ENCODE measurements at regions not wholly inside any gene's neighbourhood (a gene's known extent, or its start where the extent isn't known, plus 50 kb on each side); places are given as distances from the start of the nearest gene placed in this dataset.

DNA sequence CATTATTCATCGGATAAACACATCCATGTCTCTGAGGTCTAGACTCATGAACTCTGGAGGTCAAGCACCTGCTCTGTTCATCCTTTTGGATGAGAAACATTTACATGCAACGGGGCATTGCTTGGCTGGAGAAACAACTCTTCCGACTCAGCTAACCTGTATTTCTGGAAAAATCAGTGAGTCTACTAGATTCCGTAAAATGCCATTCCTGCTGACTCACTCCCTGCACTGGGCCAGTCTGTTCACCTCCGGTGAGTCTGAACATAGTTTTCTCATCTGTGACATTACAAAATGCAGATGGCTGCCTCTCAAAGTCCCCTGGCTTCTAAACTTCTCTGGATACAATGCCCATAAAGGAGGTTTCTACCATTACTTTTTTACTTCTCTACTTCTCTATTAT lies 185.7 kb upstream of the HS3ST1 start:
- intact Hi-C loops (cut with micrococcal nuclease) = no loop called here

DNA sequence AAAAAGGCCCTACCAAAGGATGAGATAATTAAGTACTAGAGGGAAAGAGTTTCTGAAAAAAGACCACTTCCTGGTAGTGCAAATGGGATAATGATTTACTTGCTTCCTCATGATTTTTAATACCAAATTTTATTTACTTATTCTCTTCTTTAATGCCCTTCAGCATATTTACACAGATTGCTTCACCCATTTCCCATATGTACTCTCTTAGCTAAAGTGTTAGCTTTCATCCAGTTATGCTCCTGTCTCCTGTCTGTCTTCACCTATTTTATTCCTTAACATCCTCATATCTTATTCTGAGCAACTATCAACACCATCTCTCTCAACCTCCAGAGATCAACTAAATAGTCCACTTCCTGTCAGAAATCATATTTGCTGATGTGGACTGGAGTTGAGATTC lies 183.2 kb upstream of the HS3ST1 start:
- intact Hi-C loops (cut with micrococcal nuclease) = no loop called here

DNA sequence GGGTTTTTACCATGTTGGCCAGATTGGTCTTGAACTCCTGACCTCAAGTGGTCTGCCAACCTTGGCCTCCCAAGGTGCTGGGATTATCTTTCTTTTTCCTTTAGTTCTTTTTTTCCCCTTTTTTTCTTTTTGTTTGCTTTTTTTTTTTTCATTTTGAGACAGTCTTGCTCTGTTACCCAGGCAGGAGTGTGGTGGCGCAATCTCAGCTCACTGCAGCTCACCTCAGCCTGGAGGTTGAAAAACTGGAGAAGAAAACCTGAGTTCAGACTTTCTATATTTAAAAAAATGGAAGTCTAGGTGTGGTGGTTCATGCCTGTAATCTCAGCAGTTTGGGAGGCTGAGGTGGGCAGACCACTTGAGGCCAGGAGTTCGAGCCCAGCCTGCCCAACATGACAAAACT lies 181.1 kb upstream of the HS3ST1 start:
- intact Hi-C loops (cut with micrococcal nuclease) = no loop called here

DNA sequence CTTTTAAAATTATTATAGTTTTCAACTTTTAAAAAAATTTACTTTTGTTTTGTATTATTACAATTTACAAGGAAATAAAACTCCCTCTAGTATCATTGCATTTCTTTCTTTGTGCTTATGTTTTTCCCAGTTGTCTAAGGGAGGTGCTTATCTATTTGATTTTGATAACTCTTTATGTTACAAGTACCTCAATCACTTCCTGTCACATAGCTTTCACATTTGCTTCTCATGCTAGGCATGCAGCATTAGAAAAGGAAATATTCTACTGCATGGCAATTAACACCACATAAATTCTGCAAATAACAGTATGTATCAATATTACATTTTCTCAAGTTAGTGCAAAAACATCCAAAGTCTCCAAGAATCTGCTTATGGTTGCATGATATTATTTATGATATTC lies 180.3 kb upstream of the HS3ST1 start:
- intact Hi-C loops (cut with micrococcal nuclease) = no loop called here

DNA sequence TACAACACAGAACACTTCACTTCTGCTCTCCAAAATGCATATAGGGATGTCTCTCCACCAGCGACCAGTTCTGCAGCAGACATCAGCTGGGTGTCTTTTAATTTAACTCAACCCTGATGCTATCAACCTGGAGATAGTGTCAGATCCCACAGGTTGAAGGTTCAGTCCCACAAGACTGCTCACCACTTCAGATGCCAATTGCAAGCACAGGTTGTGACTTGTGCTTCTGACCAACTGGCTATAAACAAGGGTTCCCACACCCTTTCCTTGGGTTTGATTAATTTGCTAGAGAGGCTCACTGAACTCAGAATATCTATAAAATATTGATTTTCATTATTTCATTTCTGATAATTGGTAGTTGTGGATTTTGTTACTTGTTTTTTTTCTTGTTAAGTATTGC lies 177.4 kb upstream of the HS3ST1 start:
- intact Hi-C loops (cut with micrococcal nuclease) = no loop called here

DNA sequence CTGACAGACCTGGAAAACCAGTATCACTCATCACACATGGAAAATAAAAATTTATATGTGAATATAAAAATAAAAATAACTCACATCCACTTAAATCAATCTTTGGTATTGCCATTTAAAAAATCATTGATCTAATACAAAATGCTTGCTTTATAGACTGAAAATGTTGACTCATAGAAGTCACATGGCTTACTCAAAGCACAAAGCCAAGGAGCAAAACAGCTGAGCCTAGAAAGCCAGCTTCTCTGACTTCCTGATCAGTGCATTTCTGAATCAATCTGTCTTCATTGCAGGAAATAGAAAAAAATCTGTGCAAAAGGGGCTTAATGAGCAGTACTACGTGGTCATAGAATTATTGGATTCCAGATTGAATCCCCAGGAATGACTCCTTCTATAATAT lies 176.9 kb upstream of the HS3ST1 start:
- intact Hi-C loops (cut with micrococcal nuclease) = no loop called here

DNA sequence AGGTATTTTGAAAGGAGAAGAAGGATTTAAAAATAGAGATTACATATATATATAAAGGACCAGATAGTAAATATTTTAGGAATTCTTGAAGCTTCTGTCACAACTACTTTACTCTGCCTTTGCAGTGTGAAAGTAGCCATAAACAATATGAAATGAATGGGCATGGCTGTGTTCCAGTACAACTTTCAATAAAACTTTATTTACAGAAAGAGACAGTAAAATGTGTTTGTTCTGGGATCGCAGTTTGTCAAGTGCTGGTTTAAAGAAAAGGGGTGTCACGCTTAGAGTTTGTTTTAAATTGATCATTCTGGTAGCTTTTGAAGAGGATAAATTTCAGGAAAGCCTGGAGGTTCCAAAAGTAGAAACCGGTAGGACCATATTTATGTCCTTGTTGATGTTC lies 176.1 kb upstream of the HS3ST1 start:
- intact Hi-C loops (cut with micrococcal nuclease) = no loop called here

DNA sequence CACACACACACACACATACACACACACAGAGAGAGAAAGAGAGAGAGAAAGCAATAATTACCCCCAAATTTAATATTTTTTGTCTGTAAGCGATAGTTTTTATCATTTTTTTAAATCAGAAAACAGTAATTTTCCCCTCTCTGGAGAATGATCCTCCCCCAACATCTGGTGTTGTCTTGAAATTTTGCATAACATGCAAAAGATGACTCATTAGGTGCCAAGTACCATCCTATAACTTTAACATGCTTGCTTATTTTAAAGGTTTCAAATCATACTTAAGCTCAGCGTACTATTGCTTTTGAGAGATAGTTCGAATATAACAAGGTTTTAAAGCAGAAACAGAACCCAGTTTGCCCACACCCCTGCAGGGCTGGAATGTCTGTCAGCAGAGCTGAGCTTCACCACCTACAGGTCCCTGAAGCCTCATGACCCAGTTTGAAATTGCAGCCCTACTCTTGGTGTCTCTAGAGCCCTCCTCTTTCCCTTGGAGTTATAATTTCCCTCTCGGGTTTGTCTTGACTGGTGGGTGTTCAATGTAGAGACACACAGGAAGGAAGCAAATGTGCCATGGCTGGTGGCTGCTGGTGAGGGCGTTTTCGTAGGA lies 175.0 kb upstream of the HS3ST1 start:
- intact Hi-C loops (cut with micrococcal nuclease) = no loop called here

DNA sequence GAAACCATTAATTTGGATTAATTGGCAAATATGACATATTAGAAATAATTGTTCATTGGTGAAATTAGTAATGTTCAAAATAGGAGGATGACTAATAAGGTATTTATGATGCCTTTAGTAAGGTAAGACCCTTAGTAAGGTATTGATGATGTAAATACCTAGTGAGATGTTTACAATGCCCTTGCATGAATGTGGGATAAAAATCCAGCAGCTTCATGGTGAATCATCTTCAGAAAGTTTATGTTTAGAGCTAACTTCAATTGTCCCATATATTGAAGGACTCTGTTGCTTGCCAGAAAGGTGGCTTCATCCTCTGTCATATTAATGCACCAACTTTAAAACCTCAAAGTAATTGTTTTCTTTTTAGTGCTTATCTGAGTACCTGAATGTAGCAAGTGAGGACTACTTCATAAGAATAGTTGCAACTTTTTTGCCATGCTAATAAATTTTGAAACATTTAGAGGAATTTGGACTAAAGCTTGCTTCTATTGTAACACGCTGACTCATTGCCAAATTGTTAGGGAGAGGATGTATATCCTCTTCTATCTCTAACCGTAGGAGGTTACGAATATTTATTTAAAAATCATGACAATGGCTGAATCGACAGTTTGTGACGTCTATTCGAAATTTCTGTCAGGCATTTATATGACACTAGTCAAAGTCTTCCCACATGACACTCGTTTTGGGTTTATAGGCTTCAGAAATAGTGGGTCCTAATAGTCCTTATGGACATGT lies 174.1 kb upstream of the HS3ST1 start:
- intact Hi-C loops (cut with micrococcal nuclease) = no loop called here

DNA sequence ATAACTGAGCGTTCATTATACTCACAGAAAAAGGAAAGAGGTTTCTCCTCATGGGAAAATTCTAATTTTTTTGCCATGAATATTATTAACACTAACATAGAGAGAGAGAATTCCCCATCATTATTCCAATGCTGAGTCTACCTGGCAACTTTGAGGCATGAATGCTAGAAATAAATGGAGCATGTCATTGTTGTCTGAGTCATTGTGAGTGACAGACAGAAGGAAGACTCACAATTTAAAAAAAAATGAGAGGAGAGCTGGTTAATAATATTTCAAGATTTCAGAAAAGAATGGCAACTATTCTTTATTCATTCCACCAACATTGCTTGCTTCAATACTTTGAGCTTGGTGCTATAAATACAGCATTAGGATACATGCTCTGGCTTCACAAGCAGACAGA lies 170.4 kb upstream of the HS3ST1 start:
- intact Hi-C loops (cut with micrococcal nuclease) = no loop called here

DNA sequence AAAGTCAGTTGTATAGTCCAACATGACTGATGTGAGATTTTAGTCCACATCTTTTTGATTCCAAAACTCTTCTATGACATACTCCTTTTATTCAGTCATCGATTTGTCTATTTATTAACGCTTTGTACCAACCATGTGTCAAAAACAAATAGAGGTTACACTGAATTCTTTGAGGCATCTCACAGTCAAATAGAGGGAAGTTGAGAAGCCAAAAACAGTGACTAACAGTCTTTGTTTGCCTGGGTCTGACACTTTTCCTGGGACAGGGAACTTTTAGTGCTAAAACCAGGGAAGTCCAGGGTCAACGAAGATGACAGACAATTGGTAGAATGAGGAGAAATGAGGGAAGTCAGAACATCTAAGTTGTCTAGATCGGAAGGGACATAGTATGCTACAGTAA lies 169.9 kb upstream of the HS3ST1 start:
- intact Hi-C loops (cut with micrococcal nuclease) = no loop called here

DNA sequence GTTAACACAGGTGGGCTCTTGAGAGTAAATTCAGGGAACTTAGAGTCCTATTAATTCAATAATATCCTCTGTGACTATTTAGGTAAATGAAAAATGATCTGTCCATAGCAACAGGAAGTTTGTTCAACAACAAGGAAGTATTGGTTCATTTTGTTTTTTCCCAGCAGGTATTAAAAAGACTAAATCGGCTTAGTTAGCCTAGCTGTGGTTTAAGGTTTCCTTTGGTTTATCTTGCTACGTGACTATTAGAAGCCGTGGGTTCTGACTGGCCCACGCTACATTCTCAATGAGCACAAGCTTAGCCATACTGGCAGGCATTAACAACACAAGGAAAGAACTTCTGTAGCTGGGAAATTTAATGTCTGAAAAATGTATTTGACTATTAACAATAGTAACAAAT lies 168.8 kb upstream of the HS3ST1 start:
- intact Hi-C loops (cut with micrococcal nuclease) = no loop called here

DNA sequence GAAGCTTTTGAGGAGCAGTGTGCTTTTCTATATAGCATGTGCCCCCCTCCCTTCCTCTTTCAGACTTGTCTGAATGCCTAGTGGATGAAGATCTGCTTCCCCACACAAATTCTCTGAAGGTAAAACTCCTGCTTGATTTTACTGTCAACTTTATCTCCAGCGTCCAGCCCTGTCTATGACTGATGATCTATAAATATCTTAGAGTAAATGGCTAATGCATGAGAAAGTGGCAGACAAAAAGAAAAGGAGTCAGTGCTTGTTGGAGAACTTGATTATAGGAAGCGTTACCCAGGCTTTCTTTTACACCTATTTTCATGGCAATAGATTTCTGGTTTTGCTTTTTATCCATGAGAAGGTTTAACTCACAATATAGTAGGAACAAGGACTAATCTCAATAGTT lies 168.3 kb upstream of the HS3ST1 start:
- intact Hi-C loops (cut with micrococcal nuclease) = no loop called here

DNA sequence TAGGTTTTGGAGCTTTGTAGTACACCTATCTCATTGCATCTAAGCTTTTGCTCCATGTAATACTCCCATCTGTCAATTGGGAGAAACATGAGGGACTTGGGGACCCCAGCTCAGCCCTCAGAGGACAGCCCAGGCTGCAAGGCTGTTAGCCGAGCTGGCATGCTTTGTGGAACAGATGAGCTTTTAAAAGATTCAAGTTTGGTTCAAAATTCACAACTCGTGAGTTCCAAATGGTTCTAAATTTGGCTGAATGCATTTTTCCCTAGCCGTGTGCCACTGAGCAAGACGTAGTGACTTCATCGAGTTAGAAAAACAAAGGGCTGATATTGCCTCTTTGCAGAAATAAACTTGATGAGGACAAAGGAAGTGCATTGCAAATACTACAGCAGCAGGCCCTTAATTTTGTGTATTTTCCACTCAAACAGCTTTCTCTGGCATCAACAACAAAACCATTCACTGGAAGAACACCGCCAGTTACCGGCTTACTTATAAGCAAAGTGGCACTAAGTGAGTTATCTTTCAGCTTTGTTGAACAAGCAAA lies 165.0 kb upstream of the HS3ST1 start:
- intact Hi-C loops (cut with micrococcal nuclease) = no loop called here

DNA sequence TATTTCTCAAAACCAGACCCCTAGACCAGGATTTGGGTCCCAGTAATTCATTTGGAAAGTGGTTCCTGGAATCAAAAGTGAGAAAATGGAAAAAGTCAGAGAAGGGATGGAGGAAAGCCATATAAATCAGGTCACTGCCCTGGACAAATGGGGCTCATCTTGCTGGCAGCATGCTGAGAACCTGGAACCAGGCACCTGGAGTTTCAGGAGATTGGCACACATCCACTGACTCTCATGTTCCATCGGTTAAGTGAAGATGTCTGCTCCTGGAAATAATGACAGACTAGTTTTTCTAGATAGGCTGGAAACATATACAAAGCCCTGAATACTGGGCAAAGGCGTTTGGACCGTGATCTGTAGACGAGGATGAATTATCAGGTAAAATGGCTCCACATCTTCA lies 163.6 kb upstream of the HS3ST1 start:
- intact Hi-C loops (cut with micrococcal nuclease) = no loop called here

DNA sequence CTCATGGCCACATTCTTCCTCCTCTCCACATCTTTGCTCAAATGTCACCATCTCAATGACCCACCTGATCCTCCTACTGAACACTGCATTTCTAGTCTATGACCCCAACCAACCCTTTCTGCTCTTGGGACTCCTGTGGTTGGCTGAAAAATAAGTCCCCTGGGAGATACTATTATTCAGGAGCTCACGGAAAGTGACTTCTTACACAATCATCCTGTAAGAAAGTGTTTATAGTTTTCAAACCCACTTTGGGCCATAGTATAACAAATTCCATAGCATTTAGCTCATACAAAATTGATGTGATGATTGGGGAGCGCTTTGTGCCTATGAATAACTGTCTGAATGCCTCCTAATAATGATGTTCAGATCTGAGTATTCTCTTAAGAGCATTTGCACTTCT lies 161.4 kb upstream of the HS3ST1 start:
- intact Hi-C loops (cut with micrococcal nuclease) = no loop called here

DNA sequence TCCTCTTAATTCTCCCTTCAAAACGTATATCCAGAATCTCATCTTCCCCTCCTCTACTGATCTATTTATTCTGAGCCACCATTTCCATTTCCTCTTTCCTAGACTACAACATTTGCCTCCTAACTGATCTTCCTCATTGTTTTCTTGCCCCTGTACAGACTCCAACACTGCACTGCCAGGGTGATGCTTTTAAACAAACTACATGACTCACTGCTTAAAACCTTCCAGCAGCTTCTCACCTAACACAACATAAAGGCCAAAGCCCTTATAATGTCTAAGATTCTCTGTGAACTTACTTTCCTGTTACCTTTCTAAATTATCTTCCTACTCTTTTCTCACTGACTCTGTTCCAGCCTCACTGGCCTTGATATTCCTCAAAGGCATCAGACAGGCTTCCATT lies 161.0 kb upstream of the HS3ST1 start:
- intact Hi-C loops (cut with micrococcal nuclease) = no loop called here

DNA sequence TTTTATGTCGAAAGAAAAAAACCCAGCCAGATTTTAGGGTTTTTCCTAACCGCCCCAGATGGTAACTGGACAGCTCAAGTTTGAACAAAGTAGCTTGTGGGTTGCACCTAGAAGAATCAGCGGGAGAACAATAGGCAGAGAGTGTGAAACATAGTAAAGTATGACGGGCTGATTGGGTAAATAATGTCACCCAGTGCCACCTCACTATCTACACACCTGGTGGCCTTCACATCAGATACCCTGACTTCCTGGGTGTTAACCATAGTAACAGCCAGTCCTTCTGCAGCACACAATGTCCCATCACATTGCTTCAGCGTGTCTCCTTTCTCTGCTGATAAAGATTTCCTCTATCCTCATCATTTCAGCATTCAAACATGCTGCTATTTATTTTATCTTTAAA lies 159.1 kb upstream of the HS3ST1 start:
- intact Hi-C loops (cut with micrococcal nuclease) = no loop called here

DNA sequence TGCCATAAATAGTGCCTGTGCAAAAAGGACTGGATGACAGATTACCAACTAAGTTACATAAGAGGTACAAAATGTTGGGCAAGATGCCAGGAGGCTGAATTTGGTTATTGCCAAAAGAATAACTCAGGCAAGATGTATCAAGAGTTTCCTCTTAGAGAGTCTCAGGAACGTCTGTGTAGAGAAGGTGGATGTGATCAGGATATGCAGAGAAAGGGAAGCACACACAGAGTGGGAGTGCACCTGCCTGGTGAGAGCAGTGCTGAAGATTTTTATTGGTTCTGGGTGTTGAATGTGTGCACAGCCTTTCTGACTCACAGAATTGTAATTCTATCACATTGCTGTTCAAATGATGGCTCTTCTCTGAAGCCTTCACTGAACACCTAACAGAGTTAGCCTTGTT lies 156.8 kb upstream of the HS3ST1 start:
- intact Hi-C loops (cut with micrococcal nuclease) = no loop called here

DNA sequence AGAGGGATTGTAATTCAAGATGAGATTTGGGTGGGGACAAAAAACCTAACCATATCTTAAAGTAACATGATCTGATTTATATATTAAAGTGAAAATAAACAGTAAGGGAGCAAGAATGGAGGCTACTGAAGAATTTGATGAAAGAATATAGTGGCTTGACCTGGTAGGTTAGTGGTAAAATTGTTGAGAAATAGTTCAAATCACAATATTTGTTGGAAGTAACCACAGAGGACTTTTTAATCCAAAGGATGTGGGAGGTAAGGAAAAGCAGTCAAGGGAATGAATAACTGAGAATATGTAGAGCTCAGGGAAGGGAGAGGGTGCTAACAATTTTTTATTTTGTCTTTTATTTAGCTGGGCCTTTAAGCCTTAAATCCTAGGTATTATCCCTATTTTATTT lies 139.8 kb upstream of the HS3ST1 start:
- intact Hi-C loops (cut with micrococcal nuclease) = no loop called here

DNA sequence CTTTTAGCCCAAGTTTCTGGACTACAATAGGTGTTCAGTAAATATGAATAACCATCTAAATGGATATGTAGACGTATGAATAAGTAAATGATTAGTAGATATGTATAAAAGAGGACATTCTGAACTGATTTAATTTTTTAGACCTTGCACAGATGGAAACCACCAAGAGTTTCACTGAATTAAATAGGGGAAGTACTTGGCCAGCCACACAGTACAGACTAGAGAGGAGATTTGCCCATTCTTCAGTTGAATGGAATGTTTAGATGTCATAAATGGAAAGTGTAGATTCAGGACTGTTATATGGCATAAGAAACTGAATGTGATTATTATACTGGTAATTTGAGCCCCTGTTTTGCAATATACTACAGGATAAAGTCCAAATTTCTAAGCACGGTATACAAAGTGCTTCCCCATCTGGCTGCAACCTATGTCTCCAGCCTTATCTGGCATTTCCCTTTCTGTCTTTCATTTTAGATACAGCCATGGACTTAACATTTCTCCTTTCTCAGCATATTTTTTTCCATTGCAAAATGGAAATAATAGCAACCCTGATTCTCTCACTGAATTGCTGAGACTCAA lies 137.8 kb upstream of the HS3ST1 start:
- intact Hi-C loops (cut with micrococcal nuclease) = no loop called here

DNA sequence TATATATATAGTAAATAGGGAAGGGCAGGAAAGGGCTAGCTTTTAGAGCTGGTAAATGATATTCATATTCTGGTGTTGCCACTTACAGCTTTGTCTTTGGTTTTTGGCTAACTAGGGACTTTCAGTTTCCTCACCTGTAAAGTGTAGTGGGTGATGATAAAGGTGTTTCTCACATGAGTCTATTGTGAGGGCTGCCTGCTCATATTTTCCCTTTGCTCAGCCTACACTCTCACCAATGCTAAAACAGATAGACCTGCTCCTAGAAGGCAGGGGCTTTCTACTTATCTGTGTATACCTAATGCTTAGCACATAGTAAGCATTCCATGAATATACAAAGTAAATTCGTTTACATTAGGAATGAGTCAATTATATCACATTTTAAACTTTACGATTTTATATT lies 137.2 kb upstream of the HS3ST1 start:
- intact Hi-C loops (cut with micrococcal nuclease) = no loop called here

DNA sequence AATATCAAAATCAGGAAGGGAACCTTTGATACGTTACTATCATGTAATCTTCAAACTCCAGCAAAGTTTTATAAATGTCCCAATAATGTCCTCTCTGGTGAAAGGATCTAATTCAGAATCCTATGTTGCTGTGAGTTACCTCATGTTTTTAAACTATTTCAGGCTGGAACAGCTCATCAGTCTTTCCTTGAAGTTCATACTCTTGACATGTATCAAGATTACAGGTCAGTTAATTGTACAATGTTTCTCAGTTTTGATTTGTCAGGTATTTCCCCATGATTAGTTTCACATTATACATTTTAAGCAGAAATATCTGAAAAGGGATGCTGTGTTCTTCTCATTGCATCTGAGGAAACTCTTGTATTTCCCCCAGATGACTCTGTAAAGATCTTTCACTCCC lies 136.5 kb upstream of the HS3ST1 start:
- intact Hi-C loops (cut with micrococcal nuclease) = no loop called here
